ENCODE measurements at regions not wholly inside any gene's neighbourhood (a gene's known extent, or its start where the extent isn't known, plus 50 kb on each side); places are given as distances from the start of the nearest gene placed in this dataset.
"Not testable (repeated sequence)": the region's sequence is repeated elsewhere in the genome, so short reads cannot be mapped to it uniquely, and the experiment has no call there.

GRCh38 chr6:140663094-140663493, 1288.6 kb upstream of the CITED2 start:
- no peaks in the 10 kb centered on the region for H3K9me3 Mint-ChIP-seq
- H3K4me3 Mint-ChIP-seq = no peak overlapping the region
- no peaks in the 10 kb centered on the region for H3K4me1 Mint-ChIP-seq (ENCODE audit: low read depth)
- H3K36me3 Mint-ChIP-seq (ENCODE audit: low read depth) = no peaks in the 10 kb centered on the region
- intact Hi-C loops (cut with micrococcal nuclease) = no loop called here
- H3K27me3 Mint-ChIP-seq (ENCODE audit: insufficient read depth) = no peaks in the 10 kb centered on the region
- DNase-seq (ENCODE audit: low spot score) = no peak
- H3K27ac Mint-ChIP-seq = no peak overlapping the region

- no peaks in the 10 kb centered on the region for H3K9me3 Mint-ChIP-seq
- no peak for DNase-seq (ENCODE audit: low spot score)
- H3K27ac Mint-ChIP-seq = no peak overlapping the region
- intact Hi-C loops (cut with micrococcal nuclease) = no loop called here
- H3K4me3 Mint-ChIP-seq = no peak overlapping the region
- H3K27me3 Mint-ChIP-seq (ENCODE audit: insufficient read depth) = no peaks in the 10 kb centered on the region
- no peaks in the 10 kb centered on the region for H3K36me3 Mint-ChIP-seq (ENCODE audit: low read depth)
- H3K4me1 Mint-ChIP-seq (ENCODE audit: low read depth) = no peaks in the 10 kb centered on the region
These were observed 1287.2 kb upstream of the CITED2 start for GRCh38 chr6:140661691-140662090.

- intact Hi-C loops (cut with micrococcal nuclease) = no loop called here
- H3K27me3 Mint-ChIP-seq (ENCODE audit: insufficient read depth) = no peaks in the 10 kb centered on the region
- H3K9me3 Mint-ChIP-seq = no peaks in the 10 kb centered on the region
- H3K36me3 Mint-ChIP-seq (ENCODE audit: low read depth) = no peaks in the 10 kb centered on the region
- H3K4me3 Mint-ChIP-seq = no peak overlapping the region
- H3K27ac Mint-ChIP-seq = no peak overlapping the region
- DNase-seq (ENCODE audit: low spot score) = no peak
- no peaks in the 10 kb centered on the region for H3K4me1 Mint-ChIP-seq (ENCODE audit: low read depth)
These were observed 1285.8 kb upstream of the CITED2 start for GRCh38 chr6:140660295-140660694.

- H3K4me1 Mint-ChIP-seq (ENCODE audit: low read depth) = no peaks in the 10 kb centered on the region
- peaks cover 6% of the 10 kb centered on the region for H3K27me3 Mint-ChIP-seq (ENCODE audit: insufficient read depth)
- no peak for DNase-seq (ENCODE audit: low spot score)
- no peaks in the 10 kb centered on the region for H3K36me3 Mint-ChIP-seq (ENCODE audit: low read depth)
- H3K4me3 Mint-ChIP-seq = no peak overlapping the region
- intact Hi-C loops (cut with micrococcal nuclease) = no loop called here
- no peak overlapping the region for H3K27ac Mint-ChIP-seq
- no peaks in the 10 kb centered on the region for H3K9me3 Mint-ChIP-seq
These were observed 1279.5 kb upstream of the CITED2 start for GRCh38 chr6:140653972-140654371.

GRCh38 chr6:140653506-140653905, 1279.1 kb upstream of the CITED2 start:
- Mint-ChIP-seq H3K4me1 (ENCODE audit: low read depth) (no peaks in the 10 kb centered on the region), H3K27me3 (ENCODE audit: insufficient read depth) (peaks cover 6% of the 10 kb centered on the region), H3K9me3 (no peaks in the 10 kb centered on the region), H3K36me3 (ENCODE audit: low read depth) (no peaks in the 10 kb centered on the region), H3K4me3 (no peak overlapping the region), H3K27ac (no peak overlapping the region)
- DNase-seq (ENCODE audit: low spot score) = no peak
- intact Hi-C loops (cut with micrococcal nuclease) = no loop called here

GRCh38 chr6:140649502-140649901, 1275.1 kb upstream of the CITED2 start:
- H3K36me3 Mint-ChIP-seq (ENCODE audit: low read depth); H3K27ac Mint-ChIP-seq; H3K4me3 Mint-ChIP-seq; intact Hi-C loops (cut with micrococcal nuclease); H3K27me3 Mint-ChIP-seq (ENCODE audit: insufficient read depth); H3K4me1 Mint-ChIP-seq (ENCODE audit: low read depth); DNase-seq (ENCODE audit: low spot score): not testable (repeated sequence)
- peaks cover 21% of the 10 kb centered on the region for H3K9me3 Mint-ChIP-seq

GRCh38 chr6:140647322-140647721, 1272.9 kb upstream of the CITED2 start:
- not testable (repeated sequence) for H3K27ac Mint-ChIP-seq

GRCh38 chr6:140644017-140644416, 1269.6 kb upstream of the CITED2 start:
- Mint-ChIP-seq H3K36me3 (ENCODE audit: low read depth) (no peaks in the 10 kb centered on the region), H3K27ac (no peak overlapping the region), H3K4me3 (no peak overlapping the region), H3K9me3 (peaks cover 25% of the 10 kb centered on the region), H3K4me1 (ENCODE audit: low read depth) (no peaks in the 10 kb centered on the region), H3K27me3 (ENCODE audit: insufficient read depth) (no peaks in the 10 kb centered on the region)
- intact Hi-C loops (cut with micrococcal nuclease) = no loop called here
- DNase-seq (ENCODE audit: low spot score) = no peak

More at GRCh38 chr6:140647322-140647721, 1272.9 kb upstream of the CITED2 start:
- H3K4me3 Mint-ChIP-seq; DNase-seq (ENCODE audit: low spot score); intact Hi-C loops (cut with micrococcal nuclease); H3K4me1 Mint-ChIP-seq (ENCODE audit: low read depth); H3K27me3 Mint-ChIP-seq (ENCODE audit: insufficient read depth); H3K36me3 Mint-ChIP-seq (ENCODE audit: low read depth): not testable (repeated sequence)
- H3K9me3 Mint-ChIP-seq = peaks cover 24% of the 10 kb centered on the region

GRCh38 chr6:140641412-140641811, 1267.0 kb upstream of the CITED2 start:
- Mint-ChIP-seq H3K27me3 (ENCODE audit: insufficient read depth) (no peaks in the 10 kb centered on the region), H3K4me3 (no peak overlapping the region), H3K4me1 (ENCODE audit: low read depth) (no peaks in the 10 kb centered on the region), H3K27ac (no peak overlapping the region), H3K36me3 (ENCODE audit: low read depth) (no peaks in the 10 kb centered on the region), H3K9me3 (peaks cover 13% of the 10 kb centered on the region)
- intact Hi-C loops (cut with micrococcal nuclease) = no loop called here
- no peak for DNase-seq (ENCODE audit: low spot score)

GRCh38 chr6:140636908-140637402, 1262.5 kb upstream of the CITED2 start:
- DNase-seq (ENCODE audit: low spot score) = no peak
- intact Hi-C loops (cut with micrococcal nuclease) = no loop called here
- Mint-ChIP-seq H3K27ac (no peak overlapping the region), H3K36me3 (ENCODE audit: low read depth) (no peaks in the 10 kb centered on the region), H3K27me3 (ENCODE audit: insufficient read depth) (no peaks in the 10 kb centered on the region), H3K4me3 (no peak overlapping the region), H3K9me3 (no peaks in the 10 kb centered on the region), H3K4me1 (ENCODE audit: low read depth) (no peaks in the 10 kb centered on the region)

- H3K9me3 Mint-ChIP-seq = no peaks in the 10 kb centered on the region
These were observed 1261.9 kb upstream of the CITED2 start for GRCh38 chr6:140636271-140636907.

GRCh38 chr6:140627002-140627401, 1252.6 kb upstream of the CITED2 start:
- peaks cover 1% of the 10 kb centered on the region for H3K36me3 Mint-ChIP-seq (ENCODE audit: low read depth)
- DNase-seq (ENCODE audit: low spot score) = no peak
- H3K9me3 Mint-ChIP-seq = peaks cover 25% of the 10 kb centered on the region
- no peaks in the 10 kb centered on the region for H3K4me1 Mint-ChIP-seq (ENCODE audit: low read depth)
- no peak overlapping the region for H3K4me3 Mint-ChIP-seq
- intact Hi-C loops (cut with micrococcal nuclease) = no loop called here
- no peaks in the 10 kb centered on the region for H3K27me3 Mint-ChIP-seq (ENCODE audit: insufficient read depth)
- H3K27ac Mint-ChIP-seq = no peak overlapping the region

More at GRCh38 chr6:140636271-140636907, 1261.9 kb upstream of the CITED2 start:
- no peaks in the 10 kb centered on the region for H3K27me3 Mint-ChIP-seq (ENCODE audit: insufficient read depth)
- no peak for DNase-seq (ENCODE audit: low spot score)
- H3K27ac Mint-ChIP-seq = no peak overlapping the region
- intact Hi-C loops (cut with micrococcal nuclease) = no loop called here
- no peaks in the 10 kb centered on the region for H3K4me1 Mint-ChIP-seq (ENCODE audit: low read depth)
- H3K36me3 Mint-ChIP-seq (ENCODE audit: low read depth) = no peaks in the 10 kb centered on the region
- no peak overlapping the region for H3K4me3 Mint-ChIP-seq

GRCh38 chr6:140623498-140623897, 1249.0 kb upstream of the CITED2 start:
- Mint-ChIP-seq H3K36me3 (ENCODE audit: low read depth) (peaks cover 1% of the 10 kb centered on the region), H3K9me3 (peaks cover 25% of the 10 kb centered on the region), H3K27ac (no peak overlapping the region), H3K4me3 (no peak overlapping the region), H3K27me3 (ENCODE audit: insufficient read depth) (no peaks in the 10 kb centered on the region), H3K4me1 (ENCODE audit: low read depth) (no peaks in the 10 kb centered on the region)
- no peak for DNase-seq (ENCODE audit: low spot score)
- intact Hi-C loops (cut with micrococcal nuclease) = no loop called here

- Mint-ChIP-seq H3K27ac (no peak overlapping the region), H3K4me1 (ENCODE audit: low read depth) (no peaks in the 10 kb centered on the region), H3K4me3 (no peak overlapping the region), H3K9me3 (peaks cover 3% of the 10 kb centered on the region), H3K36me3 (ENCODE audit: low read depth) (peaks cover under 1% of the 10 kb centered on the region), H3K27me3 (ENCODE audit: insufficient read depth) (no peaks in the 10 kb centered on the region)
- DNase-seq (ENCODE audit: low spot score) = no peak
- intact Hi-C loops (cut with micrococcal nuclease) = no loop called here
These were observed 1246.0 kb upstream of the CITED2 start for GRCh38 chr6:140620496-140620895.

All from activated T-helper 1 cell treated with anti-CD3 and anti-CD28 coated beads, Interleukin-12 subunit alpha, Interleukin-12 subunit beta, Interleukin-2, Interleukin-4 antibody, amounts not matched to agents 30 ng/mL and 10 ng/mL and 1 ng/mL, durations not matched to agents 14 hours and 24 hours and 36 hours (primary cell).